ENCODE measurements at regions not wholly inside any gene's neighbourhood (a gene's known extent, or its start where the extent isn't known, plus 50 kb on each side); places are given as distances from the start of the nearest gene placed in this dataset.
"Not testable (repeated sequence)": the region's sequence is repeated elsewhere in the genome, so short reads cannot be mapped to it uniquely, and the experiment has no call there.

GRCh38 chr20:40948465-40949267 lies 80.0 kb upstream of the TOP1 start:
- Mint-ChIP-seq H3K4me3 (no peak overlapping the region), H3K4me1 (no peaks in the 10 kb centered on the region), H3K36me3 (ENCODE audit: low read depth) (no peaks in the 10 kb centered on the region), H3K27me3 (peaks cover 26% of the 10 kb centered on the region), H3K27ac (no peak overlapping the region), H3K9me3 (no peaks in the 10 kb centered on the region)
- no peak for ATAC-seq (replicated peaks)

- no peak for ATAC-seq (replicated peaks)
- Mint-ChIP-seq H3K9me3 (no peaks in the 10 kb centered on the region), H3K27ac (no peak overlapping the region), H3K27me3 (peaks cover 26% of the 10 kb centered on the region), H3K4me1 (no peaks in the 10 kb centered on the region), H3K36me3 (ENCODE audit: low read depth) (no peaks in the 10 kb centered on the region), H3K4me3 (no peak overlapping the region)
Observed at GRCh38 chr20:40949346-40949745, 79.3 kb upstream of the TOP1 start.

GRCh38 chr20:40952136-40952535 lies 76.5 kb upstream of the TOP1 start:
- no peaks in the 10 kb centered on the region for H3K4me1 Mint-ChIP-seq
- H3K4me3 Mint-ChIP-seq: no peak overlapping the region
- no peak for ATAC-seq (replicated peaks)
- no peaks in the 10 kb centered on the region for H3K36me3 Mint-ChIP-seq (ENCODE audit: low read depth)
- peaks cover 14% of the 10 kb centered on the region for H3K27me3 Mint-ChIP-seq
- H3K9me3 Mint-ChIP-seq: no peaks in the 10 kb centered on the region
- no peak overlapping the region for H3K27ac Mint-ChIP-seq

GRCh38 chr20:40953416-40953815 lies 75.2 kb upstream of the TOP1 start:
- Mint-ChIP-seq H3K4me1 (no peaks in the 10 kb centered on the region), H3K36me3 (ENCODE audit: low read depth) (no peaks in the 10 kb centered on the region), H3K9me3 (no peaks in the 10 kb centered on the region), H3K27ac (no peak overlapping the region), H3K27me3 (peaks cover 11% of the 10 kb centered on the region), H3K4me3 (no peak overlapping the region)
- ATAC-seq (replicated peaks): no peak

GRCh38 chr20:40953856-40954255 lies 74.8 kb upstream of the TOP1 start:
- H3K4me3 Mint-ChIP-seq: no peak overlapping the region
- no peaks in the 10 kb centered on the region for H3K9me3 Mint-ChIP-seq
- H3K4me1 Mint-ChIP-seq: no peaks in the 10 kb centered on the region
- no peak overlapping the region for H3K27ac Mint-ChIP-seq
- no peaks in the 10 kb centered on the region for H3K36me3 Mint-ChIP-seq (ENCODE audit: low read depth)
- peak; percentile 67 for ATAC-seq (replicated peaks)
- H3K27me3 Mint-ChIP-seq: peaks cover 8% of the 10 kb centered on the region

- Mint-ChIP-seq H3K27me3 (peaks cover 6% of the 10 kb centered on the region), H3K4me3 (no peak overlapping the region), H3K4me1 (no peaks in the 10 kb centered on the region), H3K36me3 (ENCODE audit: low read depth) (no peaks in the 10 kb centered on the region), H3K9me3 (no peaks in the 10 kb centered on the region), H3K27ac (no peak overlapping the region)
- no peak for ATAC-seq (replicated peaks)
Observed at GRCh38 chr20:40954521-40955165, 74.0 kb upstream of the TOP1 start.

- H3K27me3 Mint-ChIP-seq: peaks cover 6% of the 10 kb centered on the region
- no peaks in the 10 kb centered on the region for H3K9me3 Mint-ChIP-seq
- no peaks in the 10 kb centered on the region for H3K36me3 Mint-ChIP-seq (ENCODE audit: low read depth)
- H3K27ac Mint-ChIP-seq: no peak overlapping the region
- no peaks in the 10 kb centered on the region for H3K4me1 Mint-ChIP-seq
- no peak overlapping the region for H3K4me3 Mint-ChIP-seq
- no peak for ATAC-seq (replicated peaks)
Observed at GRCh38 chr20:40955326-40955725, 73.3 kb upstream of the TOP1 start.

GRCh38 chr20:40955826-40956225 lies 72.8 kb upstream of the TOP1 start:
- not testable (repeated sequence) for H3K36me3 Mint-ChIP-seq (ENCODE audit: low read depth); ATAC-seq (replicated peaks); H3K27me3 Mint-ChIP-seq; H3K9me3 Mint-ChIP-seq; H3K4me3 Mint-ChIP-seq; H3K4me1 Mint-ChIP-seq; H3K27ac Mint-ChIP-seq

GRCh38 chr20:40956542-40957264 lies 71.9 kb upstream of the TOP1 start:
- no peak for ATAC-seq (replicated peaks)
- H3K4me3 Mint-ChIP-seq: no peak overlapping the region
- peaks cover 3% of the 10 kb centered on the region for H3K27me3 Mint-ChIP-seq

GRCh38 chr20:40957265-40957760 lies 71.3 kb upstream of the TOP1 start:
- H3K4me1 Mint-ChIP-seq: peaks cover 9% of the 10 kb centered on the region
- ATAC-seq (replicated peaks): no peak
- H3K27me3 Mint-ChIP-seq: peaks cover 3% of the 10 kb centered on the region
- H3K4me3 Mint-ChIP-seq: no peak overlapping the region
- H3K36me3 Mint-ChIP-seq (ENCODE audit: low read depth): no peaks in the 10 kb centered on the region
- no peaks in the 10 kb centered on the region for H3K9me3 Mint-ChIP-seq
- no peak overlapping the region for H3K27ac Mint-ChIP-seq

More at GRCh38 chr20:40956542-40957264, 71.9 kb upstream of the TOP1 start:
- no peak overlapping the region for H3K27ac Mint-ChIP-seq
- no peaks in the 10 kb centered on the region for H3K9me3 Mint-ChIP-seq
- H3K4me1 Mint-ChIP-seq: peaks cover 5% of the 10 kb centered on the region
- no peaks in the 10 kb centered on the region for H3K36me3 Mint-ChIP-seq (ENCODE audit: low read depth)

GRCh38 chr20:40958598-40958997 lies 70.0 kb upstream of the TOP1 start:
- ATAC-seq (replicated peaks): no peak
- Mint-ChIP-seq H3K9me3 (no peaks in the 10 kb centered on the region), H3K4me3 (no peak overlapping the region), H3K27me3 (peaks cover 3% of the 10 kb centered on the region), H3K27ac (no peak overlapping the region), H3K36me3 (ENCODE audit: low read depth) (no peaks in the 10 kb centered on the region), H3K4me1 (peaks cover 9% of the 10 kb centered on the region)

- no peak for ATAC-seq (replicated peaks)
- Mint-ChIP-seq H3K36me3 (ENCODE audit: low read depth) (no peaks in the 10 kb centered on the region), H3K27ac (no peak overlapping the region), H3K4me1 (peaks cover 9% of the 10 kb centered on the region), H3K4me3 (no peak overlapping the region), H3K9me3 (no peaks in the 10 kb centered on the region), H3K27me3 (peaks cover 3% of the 10 kb centered on the region)
Observed at GRCh38 chr20:40959325-40960092, 69.1 kb upstream of the TOP1 start.

- no peak overlapping the region for H3K27ac Mint-ChIP-seq
- H3K4me1 Mint-ChIP-seq: peaks cover 9% of the 10 kb centered on the region
- H3K4me3 Mint-ChIP-seq: no peak overlapping the region
- no peaks in the 10 kb centered on the region for H3K9me3 Mint-ChIP-seq
- H3K36me3 Mint-ChIP-seq (ENCODE audit: low read depth): no peaks in the 10 kb centered on the region
- no peak for ATAC-seq (replicated peaks)
- H3K27me3 Mint-ChIP-seq: peaks cover 3% of the 10 kb centered on the region
Observed at GRCh38 chr20:40960101-40960500, 68.5 kb upstream of the TOP1 start.

- H3K4me3 Mint-ChIP-seq: no peak overlapping the region
- peaks cover 9% of the 10 kb centered on the region for H3K4me1 Mint-ChIP-seq
- H3K36me3 Mint-ChIP-seq (ENCODE audit: low read depth): no peaks in the 10 kb centered on the region
- peaks cover 3% of the 10 kb centered on the region for H3K27me3 Mint-ChIP-seq
- H3K27ac Mint-ChIP-seq: no peak overlapping the region
- ATAC-seq (replicated peaks): no peak
- H3K9me3 Mint-ChIP-seq: no peaks in the 10 kb centered on the region
Observed at GRCh38 chr20:40960521-40960956, 68.1 kb upstream of the TOP1 start.
